ENCODE measurements at regions not wholly inside any gene's neighbourhood (a gene's known extent, or its start where the extent isn't known, plus 50 kb on each side); places are given as distances from the start of the nearest gene placed in this dataset.

DNA sequence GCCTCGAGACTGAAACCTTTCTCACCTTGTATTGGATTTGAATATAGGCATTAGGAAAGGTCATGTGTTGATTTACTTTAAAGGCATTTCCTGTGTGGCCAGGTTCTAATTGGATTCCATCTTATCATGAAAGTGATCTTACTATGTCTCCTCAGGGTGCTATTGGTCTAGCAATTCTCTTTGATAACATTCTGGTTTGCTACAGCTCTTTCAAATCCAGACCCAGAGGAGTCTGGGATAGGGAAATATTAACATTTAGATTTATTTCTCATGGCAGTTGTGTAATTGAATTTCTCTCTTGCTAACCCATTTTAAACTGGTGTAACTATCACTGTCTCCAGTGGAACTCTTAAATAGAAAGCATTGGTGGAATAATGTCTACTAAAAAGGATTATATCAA is 69.9 kb upstream of the NMUR2 start:
- TF ChIP-seq, protein P1, sequence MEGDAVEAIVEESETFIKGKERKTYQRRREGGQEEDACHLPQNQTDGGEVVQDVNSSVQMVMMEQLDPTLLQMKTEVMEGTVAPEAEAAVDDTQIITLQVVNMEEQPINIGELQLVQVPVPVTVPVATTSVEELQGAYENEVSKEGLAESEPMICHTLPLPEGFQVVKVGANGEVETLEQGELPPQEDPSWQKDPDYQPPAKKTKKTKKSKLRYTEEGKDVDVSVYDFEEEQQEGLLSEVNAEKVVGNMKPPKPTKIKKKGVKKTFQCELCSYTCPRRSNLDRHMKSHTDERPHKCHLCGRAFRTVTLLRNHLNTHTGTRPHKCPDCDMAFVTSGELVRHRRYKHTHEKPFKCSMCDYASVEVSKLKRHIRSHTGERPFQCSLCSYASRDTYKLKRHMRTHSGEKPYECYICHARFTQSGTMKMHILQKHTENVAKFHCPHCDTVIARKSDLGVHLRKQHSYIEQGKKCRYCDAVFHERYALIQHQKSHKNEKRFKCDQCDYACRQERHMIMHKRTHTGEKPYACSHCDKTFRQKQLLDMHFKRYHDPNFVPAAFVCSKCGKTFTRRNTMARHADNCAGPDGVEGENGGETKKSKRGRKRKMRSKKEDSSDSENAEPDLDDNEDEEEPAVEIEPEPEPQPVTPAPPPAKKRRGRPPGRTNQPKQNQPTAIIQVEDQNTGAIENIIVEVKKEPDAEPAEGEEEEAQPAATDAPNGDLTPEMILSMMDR (optimal IDR thresholded peaks at IDR 0.05 in 1 of 3, IDR thresholded peaks at IDR 0.05 in 1 of 3, conservative IDR thresholded peaks at IDR 0.05 in 1 of 3; ENCODE audit: extremely low read depth in 1 of 3, insufficient read depth in 2 of 3, low read length in 3 of 3) = no peak
- TF ChIP-seq EZH2 (IDR thresholded peaks at IDR 0.05; ENCODE audit: low read length) = no peak
